Esophagus squamous epithelium (tissue), 4 donors: ENCODE measurements at regions not wholly inside any gene's neighbourhood (a gene's known extent, or its start where the extent isn't known, plus 50 kb on each side); places are given as distances from the start of the nearest gene placed in this dataset.

ENCODE experiments used
- POLR2A ChIP-seq, 4 donors: fragments of 450-650 bp; IDR thresholded peaks; one replicate each; pipeline ENCODE4 v1.6.1; 2017; ENCODE audit warnings: antibody characterized with exemption in 4 of 4, mild to moderate bottlenecking in 4 of 4, moderate library complexity in 3 of 4
- TF ChIP-seq, protein P1 (sequence below), 6 experiments: fragments of 450-650 bp in 4 of 6; fragments of 200-600 bp in 2 of 6; sonication (generic) in 2 of 6; IDR thresholded peaks; one replicate each; pipeline ENCODE4 v1.5.1; 2016 to 2019; ENCODE audit warnings: antibody characterized with exemption in 6 of 6, mild to moderate bottlenecking in 4 of 6, moderate library complexity in 4 of 6

DNA sequence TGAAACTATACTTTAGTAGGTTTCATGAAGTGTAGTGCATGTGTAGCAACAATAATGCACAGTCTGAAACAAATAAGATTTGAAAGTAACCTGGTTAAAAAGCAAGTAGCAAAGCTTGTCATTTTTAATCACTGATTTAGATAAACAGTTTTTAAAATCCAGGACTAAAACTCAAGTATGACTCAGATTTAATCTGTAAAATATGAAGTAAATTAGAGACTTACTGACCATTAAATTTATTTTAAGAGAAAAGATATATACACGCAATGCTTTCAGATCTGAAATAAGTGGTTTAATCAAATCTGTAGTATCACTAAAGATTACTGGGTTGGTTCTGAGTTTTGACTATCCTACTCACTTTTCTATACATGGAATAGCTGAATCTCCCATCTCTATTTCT, 300.7 kb upstream of the RBMS3 start:
- TF ChIP-seq, protein P1, sequence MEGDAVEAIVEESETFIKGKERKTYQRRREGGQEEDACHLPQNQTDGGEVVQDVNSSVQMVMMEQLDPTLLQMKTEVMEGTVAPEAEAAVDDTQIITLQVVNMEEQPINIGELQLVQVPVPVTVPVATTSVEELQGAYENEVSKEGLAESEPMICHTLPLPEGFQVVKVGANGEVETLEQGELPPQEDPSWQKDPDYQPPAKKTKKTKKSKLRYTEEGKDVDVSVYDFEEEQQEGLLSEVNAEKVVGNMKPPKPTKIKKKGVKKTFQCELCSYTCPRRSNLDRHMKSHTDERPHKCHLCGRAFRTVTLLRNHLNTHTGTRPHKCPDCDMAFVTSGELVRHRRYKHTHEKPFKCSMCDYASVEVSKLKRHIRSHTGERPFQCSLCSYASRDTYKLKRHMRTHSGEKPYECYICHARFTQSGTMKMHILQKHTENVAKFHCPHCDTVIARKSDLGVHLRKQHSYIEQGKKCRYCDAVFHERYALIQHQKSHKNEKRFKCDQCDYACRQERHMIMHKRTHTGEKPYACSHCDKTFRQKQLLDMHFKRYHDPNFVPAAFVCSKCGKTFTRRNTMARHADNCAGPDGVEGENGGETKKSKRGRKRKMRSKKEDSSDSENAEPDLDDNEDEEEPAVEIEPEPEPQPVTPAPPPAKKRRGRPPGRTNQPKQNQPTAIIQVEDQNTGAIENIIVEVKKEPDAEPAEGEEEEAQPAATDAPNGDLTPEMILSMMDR (IDR thresholded peaks at IDR 0.05): no peak
- TF ChIP-seq POLR2A (IDR thresholded peaks at IDR 0.05): no peak
